Activated CD4-positive, alpha-beta T cell treated with anti-CD3 and anti-CD28 coated beads, Interleukin-2, amount 50 U/mL, for 16 hours (primary cell): ENCODE measurements at regions not wholly inside any gene's neighbourhood (a gene's known extent, or its start where the extent isn't known, plus 50 kb on each side); places are given as distances from the start of the nearest gene placed in this dataset.

Source experiments
- DNase-seq: peaks from one replicate; pipeline ENCODE4 v3.0.0-alpha.2; 2020

DNA sequence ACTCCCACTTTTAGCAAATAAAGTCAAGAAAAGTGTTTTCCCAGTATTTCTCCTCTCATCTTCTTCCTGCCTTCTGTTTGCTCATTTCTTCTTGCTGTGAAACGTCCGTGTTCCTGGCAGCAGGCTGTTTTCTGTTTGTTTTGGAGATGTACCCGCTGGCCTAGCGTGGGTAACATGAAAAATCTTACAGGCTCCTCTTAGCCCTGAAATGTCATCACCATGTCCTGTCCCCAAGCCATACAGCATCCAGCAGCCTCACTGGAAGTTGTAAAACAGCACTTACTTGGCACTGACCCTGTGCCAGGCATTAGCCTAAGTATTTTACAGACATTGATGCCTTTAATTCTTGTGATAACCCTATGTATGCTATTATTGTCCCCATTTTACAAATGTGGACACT, 371.1 kb downstream of the FOXA2 start:
- DNase-seq, result no peak

DNA sequence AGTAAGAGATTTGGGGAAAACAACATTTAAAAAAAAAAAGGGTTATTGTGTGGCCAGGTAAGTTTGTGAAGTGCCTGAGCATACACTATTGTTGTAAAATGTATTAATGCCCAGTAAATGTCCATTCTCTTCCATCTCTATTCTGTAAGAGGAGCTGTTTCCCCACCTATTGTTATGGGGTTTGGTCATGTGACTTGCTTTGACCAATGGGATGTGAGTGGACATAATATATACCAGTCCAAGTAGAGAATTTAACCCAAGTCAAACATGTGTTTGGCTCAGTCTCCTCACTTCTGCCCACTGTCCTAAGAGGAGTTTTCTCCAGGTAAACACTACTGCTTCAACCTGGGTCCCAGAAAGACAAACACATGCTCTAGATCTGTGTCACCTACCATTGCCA, 377.1 kb downstream of the FOXA2 start:
- DNase-seq, result no peak

DNA sequence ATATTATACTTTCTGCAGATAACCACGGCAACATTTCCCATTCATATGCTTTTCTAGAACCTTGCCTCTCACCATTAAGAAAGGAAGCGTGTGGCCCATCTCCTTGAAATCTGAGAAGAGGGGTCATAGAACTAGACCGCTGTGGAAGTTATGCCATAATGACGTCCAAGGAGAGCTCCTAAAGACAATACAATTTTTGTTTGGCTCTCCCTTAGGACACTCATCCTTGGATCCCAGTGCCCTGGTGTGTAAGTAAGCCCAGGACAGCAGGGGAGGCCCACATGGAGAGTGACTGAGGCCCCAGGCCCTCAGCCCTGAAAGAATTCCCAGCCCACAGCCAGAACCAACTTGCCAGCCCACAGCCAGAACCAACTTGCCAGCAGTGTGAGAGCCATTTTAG, 379.6 kb downstream of the FOXA2 start:
- no peak for DNase-seq

- DNase-seq, result no peak
These were observed 402.2 kb downstream of the FOXA2 start for GRCh38 chr20:22182148-22182547.

- DNase-seq, result peak; percentile 1
These were observed 404.1 kb downstream of the FOXA2 start for GRCh38 chr20:22180244-22180643.

DNA sequence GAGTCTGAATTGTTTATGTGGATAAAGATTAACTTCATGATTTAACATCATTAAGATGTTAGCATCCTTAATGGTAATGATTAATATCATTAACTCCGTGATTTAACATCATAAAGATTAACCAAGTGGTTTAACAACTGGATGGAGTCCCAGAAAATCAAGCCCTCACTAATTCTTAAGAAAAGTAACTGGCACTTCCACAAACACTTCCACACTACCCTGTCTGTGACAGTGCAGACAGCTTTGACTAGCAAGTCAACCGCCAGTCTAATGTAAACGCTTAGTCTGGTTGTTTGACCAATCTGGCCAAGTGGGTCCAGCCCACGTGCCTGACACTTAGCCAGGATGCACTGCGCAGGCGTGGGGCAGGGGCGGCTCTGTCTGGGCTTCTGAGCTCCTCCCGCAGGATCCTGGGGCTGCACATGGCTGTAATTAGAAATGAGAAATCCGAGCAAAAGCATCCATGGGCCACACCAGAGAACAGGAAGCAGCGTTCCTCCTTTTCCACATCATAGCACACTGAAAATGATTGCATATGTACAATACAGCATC, 424.2 kb downstream of the FOXA2 start:
- no peak for DNase-seq

DNA sequence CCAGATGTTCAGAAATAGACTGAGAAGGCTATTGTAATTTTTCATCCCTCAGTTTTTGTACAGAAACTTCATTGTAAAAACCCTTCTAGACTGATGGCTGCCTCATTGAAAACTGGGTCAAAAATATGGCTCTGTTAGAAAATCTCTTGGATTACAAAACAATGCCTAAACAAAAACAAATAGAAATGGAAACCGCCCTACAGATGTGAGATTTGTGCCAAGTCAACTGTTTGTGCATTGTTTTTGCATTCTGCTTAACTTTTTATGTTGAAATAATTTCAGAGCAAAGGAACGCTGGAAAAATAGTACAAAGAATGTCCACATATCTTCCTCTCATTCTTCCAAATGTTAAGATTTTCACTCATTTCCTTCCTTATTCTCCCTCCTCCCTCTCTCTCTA, 425.1 kb downstream of the FOXA2 start:
- DNase-seq, result no peak

DNA sequence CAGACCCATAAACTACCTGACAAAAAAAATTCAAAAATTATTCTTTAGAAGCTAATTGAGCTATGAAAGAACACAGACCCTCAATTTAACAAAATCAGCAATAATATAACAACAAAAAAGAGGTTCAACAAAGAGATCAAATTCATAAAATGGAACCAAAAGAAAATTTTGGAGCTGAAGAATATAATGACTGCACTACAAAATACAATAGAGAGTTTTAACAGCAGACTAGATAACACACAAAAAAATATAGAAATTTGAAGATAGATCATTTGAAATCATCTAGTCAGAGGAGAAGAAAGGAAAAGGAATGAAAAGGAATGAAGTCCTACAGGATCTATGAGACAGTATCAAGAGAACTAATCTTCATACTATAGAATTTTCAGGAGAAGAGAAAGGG, 422.1 kb downstream of the PAX1 start:
- no peak for DNase-seq

GRCh38 chr20:22106308-22106938, 401.0 kb downstream of the PAX1 start:
- no peak for DNase-seq

GRCh38 chr20:22101606-22102005, 396.1 kb downstream of the PAX1 start:
- no peak for DNase-seq

- no peak for DNase-seq
These were observed 395.2 kb downstream of the PAX1 start for GRCh38 chr20:22100686-22101085.

DNA sequence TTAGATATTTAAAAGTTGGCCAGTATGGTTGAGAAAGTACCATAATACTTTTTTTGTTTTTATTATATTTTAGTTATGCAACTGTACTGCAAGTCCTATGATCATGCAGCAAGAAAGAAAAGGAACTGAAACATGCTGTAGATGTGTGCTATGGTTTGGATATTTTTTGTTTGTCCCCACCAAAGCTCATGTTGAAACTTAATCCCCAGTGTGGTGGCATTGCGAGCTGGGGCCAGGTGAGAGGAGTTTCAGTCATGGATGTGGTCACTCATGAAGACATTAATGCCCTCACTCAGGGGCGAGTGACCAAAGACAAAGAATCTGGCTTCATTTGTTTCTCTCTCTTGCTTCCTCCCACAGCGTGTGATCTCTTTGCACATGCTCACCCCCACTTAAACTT, 393.9 kb downstream of the PAX1 start:
- DNase-seq, result no peak

DNA sequence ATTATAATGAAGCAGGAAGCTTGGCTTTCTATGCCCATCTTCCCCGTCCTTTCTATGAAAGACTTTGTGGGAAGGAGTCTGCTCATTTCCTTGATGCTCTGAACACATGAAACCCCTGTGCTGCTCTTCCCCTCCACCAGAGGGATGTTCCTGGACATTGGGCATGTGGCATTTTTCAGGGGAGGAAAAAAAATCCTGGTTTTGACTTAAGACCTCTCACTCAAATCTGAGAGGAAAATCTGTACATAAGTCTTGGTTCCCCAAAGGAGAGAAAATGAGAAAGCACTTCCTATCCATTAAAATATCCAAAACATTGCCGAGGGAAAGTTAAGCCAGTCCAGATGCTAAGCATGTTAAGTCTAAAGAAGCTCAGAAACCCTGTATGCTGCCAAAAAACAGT, 393.0 kb downstream of the PAX1 start:
- no peak for DNase-seq

- no peak for DNase-seq
These were observed 387.7 kb downstream of the PAX1 start for GRCh38 chr20:22093122-22093521.

DNA sequence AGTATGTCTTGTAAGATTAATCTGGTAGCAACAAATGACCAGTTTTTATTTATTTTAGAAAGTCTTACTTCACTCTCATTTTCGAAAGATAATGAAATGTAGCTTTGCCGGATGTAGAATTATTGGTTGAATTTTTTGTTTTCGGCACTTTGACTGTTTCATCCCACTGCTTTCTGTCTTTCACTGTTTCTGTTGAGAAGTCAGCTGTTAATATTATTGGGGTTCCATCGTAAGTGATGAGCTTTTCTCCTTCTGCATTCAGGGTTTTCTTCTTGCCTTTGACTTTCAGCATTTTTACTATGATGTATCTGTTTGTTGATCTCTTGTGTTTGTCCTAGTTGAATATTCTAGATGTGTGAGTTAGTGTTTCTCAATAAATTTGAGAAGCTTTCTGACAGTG, 383.4 kb downstream of the PAX1 start:
- DNase-seq, result no peak

DNA sequence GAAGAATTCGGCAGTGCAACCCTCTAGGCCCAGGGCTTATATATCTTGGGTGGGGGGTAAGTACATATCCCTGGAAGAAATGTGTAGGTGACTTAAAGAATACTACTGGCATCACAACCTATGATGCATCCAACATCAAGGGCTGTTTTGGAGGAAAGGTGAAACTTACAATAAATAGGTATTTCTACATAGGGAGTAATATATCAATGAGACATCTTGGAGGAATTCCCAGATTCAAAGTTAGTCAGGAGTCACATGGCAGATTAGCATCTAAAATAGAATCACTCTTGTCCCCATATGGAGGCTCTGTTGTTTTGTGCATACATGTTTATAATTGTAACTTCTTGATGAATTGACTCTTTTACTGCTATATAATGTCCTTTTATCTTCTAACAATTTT, 375.5 kb downstream of the PAX1 start:
- no peak for DNase-seq

DNA sequence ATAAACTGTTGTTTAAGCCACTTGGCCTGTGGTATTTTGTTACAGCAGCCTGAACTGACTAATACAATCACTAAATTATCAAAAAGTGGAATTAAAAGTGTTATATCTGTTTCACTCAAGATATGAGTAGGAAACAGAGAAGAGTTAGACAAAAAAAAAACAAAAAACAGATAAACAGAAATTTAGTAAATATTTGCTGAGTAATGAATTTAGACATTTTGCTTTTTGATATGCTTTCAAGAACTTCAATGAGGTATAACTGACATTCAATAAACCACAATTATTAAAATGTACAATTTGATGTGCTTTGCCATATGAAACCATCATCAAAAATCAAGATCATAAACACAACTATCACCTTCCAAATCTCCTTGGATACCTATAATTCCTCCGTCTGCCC, 369.2 kb downstream of the PAX1 start:
- DNase-seq, result no peak

DNA sequence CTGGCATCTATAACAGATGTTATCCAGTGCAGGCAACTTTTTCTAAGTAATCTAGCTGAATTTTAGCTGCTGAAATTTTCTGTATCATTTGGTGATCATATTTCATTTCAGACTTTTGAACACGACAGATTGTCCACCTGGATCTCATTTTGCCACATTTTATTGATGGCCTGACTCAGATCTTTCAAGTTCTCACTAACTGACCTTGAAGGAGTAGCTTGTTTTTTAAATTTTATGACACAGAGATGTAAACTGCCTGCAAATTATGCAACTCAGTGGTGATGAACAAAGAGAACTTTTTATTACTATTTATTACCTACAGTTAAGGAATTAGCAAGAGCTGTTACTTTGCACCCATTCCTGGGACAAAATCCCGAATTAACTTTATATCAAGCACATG, 366.4 kb downstream of the PAX1 start:
- DNase-seq, result no peak

- DNase-seq, result no peak
These were observed 365.2 kb downstream of the PAX1 start for GRCh38 chr20:22070610-22071058.

- no peak for DNase-seq
These were observed 358.3 kb downstream of the PAX1 start for GRCh38 chr20:22063753-22064152.

- DNase-seq, result no peak
These were observed 357.4 kb downstream of the PAX1 start for GRCh38 chr20:22062874-22063273.

DNA sequence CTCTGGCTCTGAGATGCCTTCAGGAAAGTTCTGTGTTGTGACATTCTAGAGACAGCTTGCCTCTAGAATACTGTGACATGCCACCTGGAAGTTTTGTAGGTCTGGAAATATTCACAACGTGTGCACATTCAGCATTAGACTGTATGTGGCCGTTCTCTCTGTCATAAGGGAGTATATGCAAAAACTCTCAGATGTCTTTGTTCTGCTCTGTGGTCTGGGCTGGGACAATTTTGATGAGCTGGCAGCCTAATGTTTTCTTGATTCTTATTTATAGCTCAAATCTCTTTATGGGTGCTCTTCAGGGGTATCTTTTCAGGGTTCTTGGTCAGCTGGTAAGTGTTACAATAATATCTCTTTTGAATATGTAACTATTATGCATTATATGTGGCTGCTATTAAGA, 355.1 kb downstream of the PAX1 start:
- DNase-seq, result no peak

DNA sequence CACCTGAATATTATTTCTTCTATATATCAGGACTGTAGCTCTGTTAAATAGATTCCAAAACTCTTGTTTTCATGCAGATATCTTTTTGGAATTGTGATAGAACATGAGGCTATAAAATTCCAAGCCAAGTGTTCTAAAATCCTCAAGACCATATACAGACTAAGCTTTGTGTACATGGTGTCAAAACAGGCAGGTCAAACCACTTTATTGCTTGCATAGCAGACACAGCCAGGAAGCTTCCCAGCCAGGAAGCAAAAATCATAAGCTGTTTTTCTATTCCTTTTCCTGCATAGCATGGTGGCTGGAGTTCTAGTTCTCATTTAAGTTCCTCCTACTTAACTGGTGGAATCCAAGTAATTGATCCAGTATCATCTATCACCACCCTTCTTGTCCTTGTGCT, 353.3 kb downstream of the PAX1 start:
- no peak for DNase-seq

- DNase-seq, result no peak
These were observed 350.5 kb downstream of the PAX1 start for GRCh38 chr20:22055981-22056380.

GRCh38 chr20:22052025-22052650, 346.7 kb downstream of the PAX1 start:
- DNase-seq, result no peak
